Choroid plexus epithelial cell (primary cell): ENCODE measurements at regions not wholly inside any gene's neighbourhood (a gene's known extent, or its start where the extent isn't known, plus 50 kb on each side); places are given as distances from the start of the nearest gene placed in this dataset.

ENCODE experiments used
- DNase-seq: peaks from one replicate; pipeline ENCODE4 v3.0.0-alpha.2; 2010; ENCODE audit warnings: low read depth
- H3K4me3 ChIP-seq: 2 replicates; pipeline ENCODE4 v1.5.1; 2011; ENCODE audit warnings: low read depth, mild to moderate bottlenecking, control low read depth, low read length, moderate library complexity
- CTCF ChIP-seq: conservative IDR thresholded peaks from 2 replicates; pipeline ENCODE4 v1.5.1; 2011; ENCODE audit warnings: low read depth, mild to moderate bottlenecking, control low read depth, inconsistent platforms, low read length, moderate library complexity

DNA sequence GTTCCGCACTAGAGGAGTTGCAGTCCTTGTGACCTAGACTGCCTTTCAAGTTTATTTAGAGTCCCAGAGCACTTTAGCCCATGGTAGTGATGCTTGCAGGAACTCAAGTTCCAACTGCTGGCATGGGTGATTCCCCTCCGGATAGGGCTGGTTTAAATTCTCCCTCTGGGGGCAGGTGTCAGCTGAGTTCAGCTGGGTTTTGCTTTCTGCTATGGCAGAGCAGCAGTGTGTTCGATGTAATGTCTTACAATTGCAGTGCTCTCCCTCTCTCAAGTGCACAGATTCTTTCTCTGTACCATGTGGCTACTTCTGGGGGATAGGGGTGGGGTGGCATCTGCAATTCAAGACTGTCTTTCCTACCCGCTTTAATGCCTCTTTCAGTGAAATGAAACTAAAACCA, 164.8 kb upstream of the ZIC3 start:
- no peak for TF ChIP-seq CTCF
- no peak overlapping the region for H3K4me3 ChIP-seq
- no peak for DNase-seq

- no peak for DNase-seq
- no peak overlapping the region for H3K4me3 ChIP-seq
- no peak for TF ChIP-seq CTCF
Measured at GRCh38 chrX:137387646-137388045, 178.3 kb upstream of the ZIC3 start.

GRCh38 chrX:137366018-137366633, 199.8 kb upstream of the ZIC3 start:
- no peak for TF ChIP-seq CTCF

DNA sequence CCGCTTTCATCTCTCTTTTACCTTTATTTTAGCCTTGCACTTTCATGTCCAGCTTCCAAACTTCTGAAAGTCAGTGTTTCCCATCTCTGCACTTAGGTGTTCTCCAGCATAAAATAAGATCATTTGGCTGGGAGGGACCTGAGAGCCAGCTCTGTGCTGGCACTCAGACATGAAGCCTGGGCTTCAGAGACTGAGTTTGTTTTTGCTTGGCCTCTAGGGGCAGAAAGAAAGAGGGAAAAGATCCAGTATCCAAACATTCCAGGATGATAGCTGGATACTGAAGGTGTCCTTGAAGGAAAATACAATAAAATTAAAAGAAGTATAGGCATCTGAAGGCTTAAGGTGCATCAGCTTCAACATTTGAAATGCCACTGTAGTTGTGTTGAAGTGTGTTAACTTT, 202.4 kb upstream of the ZIC3 start:
- no peak for DNase-seq
- TF ChIP-seq CTCF: no peak
- H3K4me3 ChIP-seq: no peak overlapping the region

More at GRCh38 chrX:137366018-137366633, 199.8 kb upstream of the ZIC3 start:
- no peak overlapping the region for H3K4me3 ChIP-seq
- DNase-seq: no peak

GRCh38 chrX:137362583-137362982, 203.3 kb upstream of the ZIC3 start:
- TF ChIP-seq CTCF: no peak
- no peak for DNase-seq
- no peak overlapping the region for H3K4me3 ChIP-seq

DNA sequence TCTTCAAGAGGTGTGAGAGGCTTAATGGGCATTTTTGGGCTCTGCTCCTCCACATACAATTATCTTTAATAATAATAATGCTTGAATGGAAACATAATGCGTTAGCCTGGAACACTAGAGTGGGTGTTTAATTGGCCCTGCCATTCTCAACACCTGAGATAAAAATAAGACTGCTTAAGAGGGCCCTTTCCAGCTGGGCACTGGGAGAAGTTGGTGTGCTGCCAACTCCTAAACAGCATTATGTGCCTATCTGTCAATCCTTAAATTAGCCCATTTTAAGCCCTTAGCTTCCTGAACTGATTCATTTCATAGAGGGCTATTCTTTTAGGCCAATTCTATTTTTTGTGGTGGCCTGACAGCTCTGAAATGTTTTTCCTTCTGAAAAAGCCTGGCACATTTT, 211.1 kb upstream of the ZIC3 start:
- no peak for TF ChIP-seq CTCF
- no peak overlapping the region for H3K4me3 ChIP-seq
- DNase-seq: no peak

DNA sequence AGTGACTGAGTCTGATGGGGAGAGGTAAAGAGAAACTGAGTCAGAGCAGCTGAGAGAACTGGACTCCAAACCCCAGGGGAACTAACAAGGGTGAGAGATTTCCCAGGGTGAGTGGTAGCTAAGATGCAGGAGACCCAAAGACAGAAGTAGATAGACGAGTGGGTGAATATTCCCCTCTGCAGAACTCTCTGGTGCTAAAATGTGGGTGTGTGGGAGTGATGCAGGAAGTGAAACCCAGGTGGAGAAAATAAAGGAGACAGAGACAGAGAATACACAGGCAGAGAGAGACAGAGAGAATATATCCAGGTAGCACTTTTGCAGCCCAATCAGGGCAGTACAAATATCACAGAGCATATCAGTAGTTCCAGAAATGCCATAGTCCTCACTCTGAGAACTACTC, 212.5 kb upstream of the ZIC3 start:
- no peak for TF ChIP-seq CTCF
- DNase-seq: no peak
- H3K4me3 ChIP-seq: no peak overlapping the region
